ENCODE measurements at regions not wholly inside any gene's neighbourhood (a gene's known extent, or its start where the extent isn't known, plus 50 kb on each side); places are given as distances from the start of the nearest gene placed in this dataset.

GRCh38 chr1:82091265-82091664 is 290.5 kb downstream of the ADGRL2 start:
- no peaks in the 10 kb centered on the region for H3K4me1 ChIP-seq (ENCODE audit: insufficient read depth, low read length)
- Mint-ChIP-seq H3K4me3 (no peak overlapping the region), H3K9me3 (no peaks in the 10 kb centered on the region), H3K4me1 (ENCODE audit: low read depth) (no peaks in the 10 kb centered on the region), H3K36me3 (ENCODE audit: low read depth) (no peaks in the 10 kb centered on the region), H3K27me3 (no peaks in the 10 kb centered on the region), H3K27ac (no peak overlapping the region)
- ATAC-seq (ENCODE audit: poor library complexity) (no peak), DNase-seq (no peak)
- intact Hi-C loops (cut with DNase I, micrococcal nuclease): no loop called here
- ChIA-PET POLR2A (no interaction called here), CTCF (no interaction called here)
- TF ChIP-seq, protein P1, sequence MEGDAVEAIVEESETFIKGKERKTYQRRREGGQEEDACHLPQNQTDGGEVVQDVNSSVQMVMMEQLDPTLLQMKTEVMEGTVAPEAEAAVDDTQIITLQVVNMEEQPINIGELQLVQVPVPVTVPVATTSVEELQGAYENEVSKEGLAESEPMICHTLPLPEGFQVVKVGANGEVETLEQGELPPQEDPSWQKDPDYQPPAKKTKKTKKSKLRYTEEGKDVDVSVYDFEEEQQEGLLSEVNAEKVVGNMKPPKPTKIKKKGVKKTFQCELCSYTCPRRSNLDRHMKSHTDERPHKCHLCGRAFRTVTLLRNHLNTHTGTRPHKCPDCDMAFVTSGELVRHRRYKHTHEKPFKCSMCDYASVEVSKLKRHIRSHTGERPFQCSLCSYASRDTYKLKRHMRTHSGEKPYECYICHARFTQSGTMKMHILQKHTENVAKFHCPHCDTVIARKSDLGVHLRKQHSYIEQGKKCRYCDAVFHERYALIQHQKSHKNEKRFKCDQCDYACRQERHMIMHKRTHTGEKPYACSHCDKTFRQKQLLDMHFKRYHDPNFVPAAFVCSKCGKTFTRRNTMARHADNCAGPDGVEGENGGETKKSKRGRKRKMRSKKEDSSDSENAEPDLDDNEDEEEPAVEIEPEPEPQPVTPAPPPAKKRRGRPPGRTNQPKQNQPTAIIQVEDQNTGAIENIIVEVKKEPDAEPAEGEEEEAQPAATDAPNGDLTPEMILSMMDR (IDR thresholded peaks at IDR 0.05): no peak
- H3K9me3 ChIP-seq (ENCODE audit: control insufficient read depth in 1 of 2, insufficient read depth in 1 of 2, low read length in 2 of 2): no peaks in the 10 kb centered on the region
- no peak overlapping the region for H3K4me3 ChIP-seq (ENCODE audit: low read length)
- H3K27me3 ChIP-seq (ENCODE audit: control insufficient read depth in 1 of 2, insufficient read depth in 2 of 2, low read length in 2 of 2): no peaks in the 10 kb centered on the region
- H3K36me3 ChIP-seq (ENCODE audit: insufficient read depth, low read length): no peaks in the 10 kb centered on the region
- H3K27ac ChIP-seq (ENCODE audit: low read depth in 1 of 2, low read length in 2 of 2): no peak overlapping the region

DNA sequence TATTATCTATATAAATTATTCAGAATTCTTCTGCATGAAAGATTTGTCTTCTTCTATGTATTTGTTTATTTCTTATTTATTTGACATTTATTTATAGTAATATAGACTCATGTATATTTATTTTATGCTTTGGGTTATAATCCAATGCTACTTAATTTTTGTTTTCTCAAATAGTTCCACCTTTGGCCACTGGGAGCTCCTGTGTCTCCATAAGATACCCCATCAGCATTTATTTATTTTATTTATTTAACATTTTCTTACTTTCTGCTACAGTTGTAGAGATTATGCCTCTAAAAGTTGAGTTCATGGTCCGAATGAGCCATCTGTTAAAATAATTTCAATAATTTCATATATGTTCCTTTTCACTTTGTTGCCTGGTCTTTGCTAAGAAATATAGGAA is 289.4 kb downstream of the ADGRL2 start:
- no peaks in the 10 kb centered on the region for H3K36me3 ChIP-seq (ENCODE audit: insufficient read depth, low read length)
- H3K27ac ChIP-seq (ENCODE audit: low read depth in 1 of 2, low read length in 2 of 2): no peak overlapping the region
- intact Hi-C loops (cut with DNase I, micrococcal nuclease): no loop called here
- Mint-ChIP-seq H3K9me3 (no peaks in the 10 kb centered on the region), H3K27me3 (no peaks in the 10 kb centered on the region), H3K4me1 (ENCODE audit: low read depth) (no peaks in the 10 kb centered on the region), H3K27ac (no peak overlapping the region), H3K4me3 (no peak overlapping the region), H3K36me3 (ENCODE audit: low read depth) (no peaks in the 10 kb centered on the region)
- ATAC-seq (ENCODE audit: poor library complexity): no peak
- ChIA-PET CTCF (no interaction called here), POLR2A (no interaction called here)
- no peaks in the 10 kb centered on the region for H3K27me3 ChIP-seq (ENCODE audit: control insufficient read depth in 1 of 2, insufficient read depth in 2 of 2, low read length in 2 of 2)
- TF ChIP-seq, protein P1 (IDR thresholded peaks at IDR 0.05): no peak
- no peaks in the 10 kb centered on the region for H3K4me1 ChIP-seq (ENCODE audit: insufficient read depth, low read length)
- H3K4me3 ChIP-seq (ENCODE audit: low read length): no peak overlapping the region
- no peak for DNase-seq
- H3K9me3 ChIP-seq (ENCODE audit: control insufficient read depth in 1 of 2, insufficient read depth in 1 of 2, low read length in 2 of 2): no peaks in the 10 kb centered on the region

DNA sequence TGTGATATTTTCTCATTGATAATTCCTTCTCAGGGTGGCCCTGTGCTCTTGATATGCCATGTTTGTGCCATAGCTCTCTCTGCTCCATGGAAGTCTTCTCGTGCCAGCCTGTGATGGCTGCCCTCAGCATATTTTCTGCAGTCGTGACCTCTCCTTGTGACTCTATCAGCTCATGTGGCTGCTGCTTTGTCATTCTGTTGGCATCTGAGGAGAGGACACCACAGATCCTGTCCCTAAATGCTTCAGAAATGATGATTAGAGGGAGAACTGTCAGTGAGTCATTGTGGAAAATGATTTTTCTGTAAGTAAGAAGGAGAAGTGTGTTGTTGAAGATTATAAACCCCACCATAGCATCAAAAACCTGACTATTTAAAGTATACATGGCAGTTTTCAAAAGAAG is 286.0 kb downstream of the ADGRL2 start:
- no peaks in the 10 kb centered on the region for H3K36me3 ChIP-seq (ENCODE audit: insufficient read depth, low read length)
- H3K9me3 ChIP-seq (ENCODE audit: control insufficient read depth in 1 of 2, insufficient read depth in 1 of 2, low read length in 2 of 2): no peaks in the 10 kb centered on the region
- CTCF ChIA-PET: no interaction called here
- H3K4me1 ChIP-seq (ENCODE audit: insufficient read depth, low read length): no peaks in the 10 kb centered on the region
- no peaks in the 10 kb centered on the region for H3K36me3 Mint-ChIP-seq (ENCODE audit: low read depth)
- H3K27ac Mint-ChIP-seq: no peak overlapping the region
- no peaks in the 10 kb centered on the region for H3K27me3 Mint-ChIP-seq
- DNase-seq: no peak
- H3K4me1 Mint-ChIP-seq (ENCODE audit: low read depth): no peaks in the 10 kb centered on the region
- intact Hi-C loops (cut with DNase I, micrococcal nuclease): no loop called here
- H3K27ac ChIP-seq (ENCODE audit: low read depth in 1 of 2, low read length in 2 of 2): no peak overlapping the region
- no peaks in the 10 kb centered on the region for H3K27me3 ChIP-seq (ENCODE audit: control insufficient read depth in 1 of 2, insufficient read depth in 2 of 2, low read length in 2 of 2)
- POLR2A ChIA-PET: no interaction called here
- H3K4me3 Mint-ChIP-seq: no peak overlapping the region
- H3K9me3 Mint-ChIP-seq: no peaks in the 10 kb centered on the region
- ATAC-seq (ENCODE audit: poor library complexity): no peak
- TF ChIP-seq, protein P1 (IDR thresholded peaks at IDR 0.05): no peak
- no peak overlapping the region for H3K4me3 ChIP-seq (ENCODE audit: low read length)
